Fibroblast of lung (primary cell): ENCODE measurements at regions not wholly inside any gene's neighbourhood (a gene's known extent, or its start where the extent isn't known, plus 50 kb on each side); places are given as distances from the start of the nearest gene placed in this dataset.

Source experiments
- DNase-seq, 2 donors: peaks; one replicate each; pipeline versions ENCODE4 v3.0.0 to v3.0.0-alpha.2; 2010; ENCODE audit warnings: low read depth in 2 of 2
- H2AFZ ChIP-seq: 2 replicates; pipeline ENCODE4 v1.5.1; 2012; ENCODE audit warnings: low read length, control low read depth, inconsistent platforms
- H3K27ac ChIP-seq: 2 replicates; pipeline ENCODE4 v1.5.1; 2011; ENCODE audit warnings: low read length, control low read depth; ENCODE audit not compliant: insufficient read depth
- H3K27me3 ChIP-seq: 2 replicates; pipeline ENCODE4 v1.5.1; 2011; ENCODE audit warnings: mild to moderate bottlenecking, low read length; ENCODE audit not compliant: control insufficient read depth, insufficient read depth
- H3K36me3 ChIP-seq: 2 replicates; pipeline ENCODE4 v1.5.1; 2011; ENCODE audit warnings: low read length; ENCODE audit not compliant: control insufficient read depth, insufficient read depth
- H3K4me1 ChIP-seq: 2 replicates; pipeline ENCODE4 v1.5.1; 2011; ENCODE audit warnings: low read length; ENCODE audit not compliant: control insufficient read depth, insufficient read depth; ENCODE audit errors: extremely low read depth
- H3K4me2 ChIP-seq: 2 replicates; pipeline ENCODE4 v1.5.1; 2011; ENCODE audit warnings: low read length, control low read depth; ENCODE audit not compliant: insufficient read depth; ENCODE audit errors: extremely low read depth
- H3K4me3 ChIP-seq, 4 experiments: fragments of 200-600 bp in 1 of 4; sonication (generic) in 1 of 4; replicated peaks in 1 of 4; 2 replicates each; pipeline ENCODE4 v1.5.1; 2011 to 2016; ENCODE audit warnings: low read length in 4 of 4, low read depth in 3 of 4, mild to moderate bottlenecking in 3 of 4, control low read depth in 2 of 4, inconsistent platforms in 1 of 4, mixed read lengths in 1 of 4; ENCODE audit not compliant: insufficient read depth in 1 of 4; ENCODE audit errors: control extremely low read depth in 1 of 4
- H3K79me2 ChIP-seq: 2 replicates; pipeline ENCODE4 v1.5.1; 2012; ENCODE audit warnings: mild to moderate bottlenecking, low read length, inconsistent platforms; ENCODE audit not compliant: control insufficient read depth, insufficient read depth
- H3K9ac ChIP-seq: 2 replicates; pipeline ENCODE4 v1.5.1; 2011; ENCODE audit warnings: mild to moderate bottlenecking, low read length, control low read depth; ENCODE audit not compliant: insufficient read depth
- H3K9me3 ChIP-seq: 2 replicates; pipeline ENCODE4 v1.5.1; 2012; ENCODE audit warnings: low read depth, low read length; ENCODE audit not compliant: control insufficient read depth, insufficient read depth
- H4K20me1 ChIP-seq: 2 replicates; pipeline ENCODE4 v1.5.1; 2011; ENCODE audit warnings: low read length; ENCODE audit not compliant: control insufficient read depth, insufficient read depth; ENCODE audit errors: extremely low read depth
- EZH2 ChIP-seq: IDR thresholded peaks from 2 replicates; pipeline ENCODE4 v1.5.1; 2012; ENCODE audit warnings: low read length, control low read depth, mild to moderate bottlenecking; ENCODE audit errors: missing control alignments
- TF ChIP-seq, protein P1 (sequence below), 2 donors: IDR thresholded peaks in 1 of 2; conservative IDR thresholded peaks in 1 of 2; 1 replicate in 1 of 2; 2 replicates in 1 of 2; pipeline ENCODE4 v1.5.1; 2011 to 2012; ENCODE audit warnings: low read length in 2 of 2, control low read depth in 1 of 2, inconsistent platforms in 1 of 2, low read depth in 1 of 2, mild to moderate bottlenecking in 1 of 2

DNA sequence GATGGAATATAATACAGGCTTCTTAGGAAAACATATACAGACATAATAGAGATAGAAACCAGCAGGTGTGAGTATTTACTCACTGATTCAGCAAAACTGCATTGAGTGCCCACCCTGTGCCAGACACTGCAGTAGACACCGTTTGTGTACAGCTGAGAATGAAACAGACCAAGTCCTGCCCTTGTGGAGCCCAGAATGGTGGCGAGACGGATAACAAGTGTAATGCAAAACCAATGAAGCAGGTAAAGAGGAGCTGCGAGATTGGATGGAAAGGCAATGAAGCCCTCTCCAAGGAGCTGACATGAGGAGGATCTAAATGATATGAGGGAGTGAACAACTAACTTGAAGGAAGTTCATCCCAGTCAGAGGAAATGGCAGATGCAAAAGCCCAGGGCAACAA lies 256.4 kb downstream of the MEX3B start:
- no peaks in the 10 kb centered on the region for H3K4me1 ChIP-seq
- no peaks in the 10 kb centered on the region for H3K9me3 ChIP-seq
- no peak overlapping the region for H3K27ac ChIP-seq

DNA sequence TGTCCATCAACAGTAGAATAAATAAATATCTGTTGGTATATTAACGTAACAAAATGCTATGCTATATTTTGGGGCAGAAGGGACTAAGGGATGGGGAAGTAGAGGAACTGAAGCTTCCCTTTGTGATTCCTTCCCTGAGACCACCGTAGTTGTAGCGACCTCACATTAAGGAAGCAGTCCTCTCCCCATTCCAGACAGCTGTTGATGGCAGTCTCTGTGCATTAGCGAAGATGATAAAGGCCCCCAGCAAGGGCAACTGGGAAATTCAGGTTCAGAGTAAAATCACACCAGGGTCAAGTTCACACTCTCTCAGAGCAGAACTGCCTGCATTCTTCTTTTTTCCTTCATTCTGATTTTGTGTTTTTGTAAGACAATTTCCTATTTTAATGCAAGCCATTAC lies 259.0 kb downstream of the MEX3B start:
- no peak overlapping the region for H3K4me3 ChIP-seq
- no peaks in the 10 kb centered on the region for H3K27me3 ChIP-seq
- H3K4me2 ChIP-seq, result no peak overlapping the region
- TF ChIP-seq, protein P1, sequence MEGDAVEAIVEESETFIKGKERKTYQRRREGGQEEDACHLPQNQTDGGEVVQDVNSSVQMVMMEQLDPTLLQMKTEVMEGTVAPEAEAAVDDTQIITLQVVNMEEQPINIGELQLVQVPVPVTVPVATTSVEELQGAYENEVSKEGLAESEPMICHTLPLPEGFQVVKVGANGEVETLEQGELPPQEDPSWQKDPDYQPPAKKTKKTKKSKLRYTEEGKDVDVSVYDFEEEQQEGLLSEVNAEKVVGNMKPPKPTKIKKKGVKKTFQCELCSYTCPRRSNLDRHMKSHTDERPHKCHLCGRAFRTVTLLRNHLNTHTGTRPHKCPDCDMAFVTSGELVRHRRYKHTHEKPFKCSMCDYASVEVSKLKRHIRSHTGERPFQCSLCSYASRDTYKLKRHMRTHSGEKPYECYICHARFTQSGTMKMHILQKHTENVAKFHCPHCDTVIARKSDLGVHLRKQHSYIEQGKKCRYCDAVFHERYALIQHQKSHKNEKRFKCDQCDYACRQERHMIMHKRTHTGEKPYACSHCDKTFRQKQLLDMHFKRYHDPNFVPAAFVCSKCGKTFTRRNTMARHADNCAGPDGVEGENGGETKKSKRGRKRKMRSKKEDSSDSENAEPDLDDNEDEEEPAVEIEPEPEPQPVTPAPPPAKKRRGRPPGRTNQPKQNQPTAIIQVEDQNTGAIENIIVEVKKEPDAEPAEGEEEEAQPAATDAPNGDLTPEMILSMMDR (conservative IDR thresholded peaks at IDR 0.05 in 1 of 2, IDR thresholded peaks at IDR 0.05 in 1 of 2; ENCODE audit: low read depth in 1 of 2, low read length in 2 of 2), result no peak
- TF ChIP-seq EZH2, result no peak
- H3K36me3 ChIP-seq, result no peaks in the 10 kb centered on the region
- H3K27ac ChIP-seq, result no peak overlapping the region
- no peaks in the 10 kb centered on the region for H3K79me2 ChIP-seq
- H3K9ac ChIP-seq, result no peak overlapping the region
- no peaks in the 10 kb centered on the region for H3K4me1 ChIP-seq
- H4K20me1 ChIP-seq, result no peaks in the 10 kb centered on the region
- no peak for DNase-seq
- H2AFZ ChIP-seq, result no peak overlapping the region
- no peaks in the 10 kb centered on the region for H3K9me3 ChIP-seq

More for the DNA sequence above, 256.4 kb downstream of the MEX3B start:
- H3K79me2 ChIP-seq, result no peaks in the 10 kb centered on the region
- H2AFZ ChIP-seq, result no peak overlapping the region
- H3K36me3 ChIP-seq, result no peaks in the 10 kb centered on the region
- H3K4me3 ChIP-seq, result no peak overlapping the region
- DNase-seq, result no peak
- no peaks in the 10 kb centered on the region for H3K27me3 ChIP-seq
- H3K9ac ChIP-seq, result no peak overlapping the region
- TF ChIP-seq EZH2, result no peak
- TF ChIP-seq, protein P1 (conservative IDR thresholded peaks at IDR 0.05 in 1 of 2, IDR thresholded peaks at IDR 0.05 in 1 of 2; ENCODE audit: low read depth in 1 of 2, low read length in 2 of 2), result no peak
- H4K20me1 ChIP-seq, result no peaks in the 10 kb centered on the region
- no peak overlapping the region for H3K4me2 ChIP-seq

DNA sequence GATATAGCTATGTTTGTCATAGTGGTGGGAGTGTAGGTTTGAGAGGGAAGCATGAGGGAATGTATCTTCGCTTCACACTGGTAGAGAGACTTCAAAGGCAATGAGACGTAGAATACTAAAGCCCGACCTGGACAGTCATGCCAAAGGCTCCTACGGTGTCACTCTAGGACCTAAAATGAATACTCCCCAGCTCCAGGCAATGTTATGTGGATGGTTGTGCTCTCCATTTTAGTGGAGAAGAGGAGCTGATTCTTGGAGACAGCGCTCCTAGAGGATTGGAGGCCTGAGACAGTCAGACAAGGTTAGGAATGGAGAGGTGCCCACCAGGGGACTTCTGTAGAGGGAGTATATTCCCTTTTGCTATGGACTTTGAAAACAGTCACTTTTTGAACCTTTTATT lies 260.1 kb downstream of the MEX3B start:
- no peak overlapping the region for H3K4me2 ChIP-seq
- H4K20me1 ChIP-seq, result no peaks in the 10 kb centered on the region
- H3K4me3 ChIP-seq, result no peak overlapping the region
- DNase-seq, result no peak
- no peaks in the 10 kb centered on the region for H3K36me3 ChIP-seq
- TF ChIP-seq, protein P1 (conservative IDR thresholded peaks at IDR 0.05 in 1 of 2, IDR thresholded peaks at IDR 0.05 in 1 of 2; ENCODE audit: low read depth in 1 of 2, low read length in 2 of 2), result no peak
- TF ChIP-seq EZH2, result no peak
- no peak overlapping the region for H3K27ac ChIP-seq
- no peak overlapping the region for H3K9ac ChIP-seq
- no peaks in the 10 kb centered on the region for H3K79me2 ChIP-seq
- H3K27me3 ChIP-seq, result no peaks in the 10 kb centered on the region
- H3K4me1 ChIP-seq, result no peaks in the 10 kb centered on the region
- H2AFZ ChIP-seq, result no peak overlapping the region
- H3K9me3 ChIP-seq, result no peaks in the 10 kb centered on the region
